Vagina (tissue), 2 donors: ENCODE measurements at regions not wholly inside any gene's neighbourhood (a gene's known extent, or its start where the extent isn't known, plus 50 kb on each side); places are given as distances from the start of the nearest gene placed in this dataset.

Experiments
- DNase-seq, 2 donors: peaks; one replicate each; pipeline ENCODE4 v3.0.0-alpha.2; 2017; ENCODE audit errors: extremely low spot score in 2 of 2
- H3K27ac ChIP-seq: fragments of 200-600 bp; sonication (generic); one replicate; pipeline ENCODE4 v1.5.1; 2019
- H3K27me3 ChIP-seq: fragments of 200-600 bp; sonication (generic); one replicate; pipeline ENCODE4 v1.5.1; 2019
- H3K36me3 ChIP-seq, 2 donors: fragments of 200-600 bp; sonication (generic); one replicate each; pipeline ENCODE4 v1.5.1; 2017 to 2019
- H3K4me1 ChIP-seq: fragments of 200-600 bp; sonication (generic); one replicate; pipeline ENCODE4 v1.5.1; 2019
- H3K4me3 ChIP-seq, 2 donors: fragments of 200-600 bp; sonication (generic); 1 replicate in 1 of 2; 2 replicates in 1 of 2; pipeline ENCODE4 v1.5.1; 2016 to 2019
- H3K9me3 ChIP-seq: fragments of 200-600 bp; sonication (generic); one replicate; pipeline ENCODE4 v1.5.1; 2019
- POLR2A ChIP-seq, 2 donors: fragments of 450-650 bp; IDR thresholded peaks; one replicate each; pipeline ENCODE4 v1.6.1; 2017; ENCODE audit warnings: antibody characterized with exemption in 2 of 2, mild to moderate bottlenecking in 2 of 2, moderate library complexity in 2 of 2
- POLR2AphosphoS5 ChIP-seq, 2 donors: sonication (generic); formaldehyde crosslinking; IDR thresholded peaks; one replicate each; pipeline ENCODE4 v1.9.0; 2017; ENCODE audit warnings: antibody characterized with exemption in 2 of 2, mild to moderate bottlenecking in 2 of 2, low read depth in 1 of 2; ENCODE audit not compliant: insufficient read depth in 1 of 2
- intact Hi-C: fragments of 100-400 bp; cut with DNase I; formaldehyde crosslinking; loops from one replicate; pipeline ENCODE4 v1.15.1; 2023
- TF ChIP-seq, protein P1 (sequence below), 3 experiments: fragments of 450-650 bp in 2 of 3; fragments of 200-600 bp in 1 of 3; sonication (generic) in 1 of 3; IDR thresholded peaks; one replicate each; pipeline ENCODE4 v1.5.1; 2017 to 2019; ENCODE audit warnings: antibody characterized with exemption in 3 of 3, mild to moderate bottlenecking in 2 of 3, moderate library complexity in 2 of 3

- no peaks in the 10 kb centered on the region for H3K27me3 ChIP-seq
- H3K27ac ChIP-seq, result no peak overlapping the region
- intact Hi-C loops, result no loop called here
- no peak for DNase-seq
- TF ChIP-seq, protein P1, sequence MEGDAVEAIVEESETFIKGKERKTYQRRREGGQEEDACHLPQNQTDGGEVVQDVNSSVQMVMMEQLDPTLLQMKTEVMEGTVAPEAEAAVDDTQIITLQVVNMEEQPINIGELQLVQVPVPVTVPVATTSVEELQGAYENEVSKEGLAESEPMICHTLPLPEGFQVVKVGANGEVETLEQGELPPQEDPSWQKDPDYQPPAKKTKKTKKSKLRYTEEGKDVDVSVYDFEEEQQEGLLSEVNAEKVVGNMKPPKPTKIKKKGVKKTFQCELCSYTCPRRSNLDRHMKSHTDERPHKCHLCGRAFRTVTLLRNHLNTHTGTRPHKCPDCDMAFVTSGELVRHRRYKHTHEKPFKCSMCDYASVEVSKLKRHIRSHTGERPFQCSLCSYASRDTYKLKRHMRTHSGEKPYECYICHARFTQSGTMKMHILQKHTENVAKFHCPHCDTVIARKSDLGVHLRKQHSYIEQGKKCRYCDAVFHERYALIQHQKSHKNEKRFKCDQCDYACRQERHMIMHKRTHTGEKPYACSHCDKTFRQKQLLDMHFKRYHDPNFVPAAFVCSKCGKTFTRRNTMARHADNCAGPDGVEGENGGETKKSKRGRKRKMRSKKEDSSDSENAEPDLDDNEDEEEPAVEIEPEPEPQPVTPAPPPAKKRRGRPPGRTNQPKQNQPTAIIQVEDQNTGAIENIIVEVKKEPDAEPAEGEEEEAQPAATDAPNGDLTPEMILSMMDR (IDR thresholded peaks at IDR 0.05), result no peak
- TF ChIP-seq POLR2A (IDR thresholded peaks at IDR 0.05) (no peak), POLR2AphosphoS5 (IDR thresholded peaks at IDR 0.05; ENCODE audit: insufficient read depth in 1 of 2, low read depth in 1 of 2) (no peak)
- H3K36me3 ChIP-seq, result no peaks in the 10 kb centered on the region
- H3K4me1 ChIP-seq, result peaks cover 12% of the 10 kb centered on the region
- H3K9me3 ChIP-seq, result no peaks in the 10 kb centered on the region
- no peak overlapping the region for H3K4me3 ChIP-seq
Measured at GRCh38 chr6:901696-902460, 208.9 kb upstream of the EXOC2 start.

- peaks cover 12% of the 10 kb centered on the region for H3K4me1 ChIP-seq
- no peaks in the 10 kb centered on the region for H3K36me3 ChIP-seq
- no peaks in the 10 kb centered on the region for H3K27me3 ChIP-seq
- H3K9me3 ChIP-seq, result no peaks in the 10 kb centered on the region
- H3K27ac ChIP-seq, result no peak overlapping the region
- TF ChIP-seq POLR2AphosphoS5 (IDR thresholded peaks at IDR 0.05; ENCODE audit: insufficient read depth in 1 of 2, low read depth in 1 of 2) (no peak), POLR2A (IDR thresholded peaks at IDR 0.05) (no peak)
- TF ChIP-seq, protein P1 (IDR thresholded peaks at IDR 0.05), result no peak
- H3K4me3 ChIP-seq, result no peak overlapping the region
- intact Hi-C loops, result no loop called here
- DNase-seq, result no peak
Measured at GRCh38 chr6:900716-901605, 208.0 kb upstream of the EXOC2 start.

- H3K27me3 ChIP-seq, result no peaks in the 10 kb centered on the region
- no peak overlapping the region for H3K27ac ChIP-seq
- H3K4me3 ChIP-seq, result no peak overlapping the region
- TF ChIP-seq POLR2AphosphoS5 (IDR thresholded peaks at IDR 0.05; ENCODE audit: insufficient read depth in 1 of 2, low read depth in 1 of 2) (no peak), POLR2A (IDR thresholded peaks at IDR 0.05) (no peak)
- TF ChIP-seq, protein P1 (IDR thresholded peaks at IDR 0.05), result no peak
- H3K36me3 ChIP-seq, result no peaks in the 10 kb centered on the region
- no peak for DNase-seq
- peaks cover 16% of the 10 kb centered on the region for H3K4me1 ChIP-seq
- intact Hi-C loops, result no loop called here
- no peaks in the 10 kb centered on the region for H3K9me3 ChIP-seq
Measured at GRCh38 chr6:897528-898207, 204.7 kb upstream of the EXOC2 start.

DNA sequence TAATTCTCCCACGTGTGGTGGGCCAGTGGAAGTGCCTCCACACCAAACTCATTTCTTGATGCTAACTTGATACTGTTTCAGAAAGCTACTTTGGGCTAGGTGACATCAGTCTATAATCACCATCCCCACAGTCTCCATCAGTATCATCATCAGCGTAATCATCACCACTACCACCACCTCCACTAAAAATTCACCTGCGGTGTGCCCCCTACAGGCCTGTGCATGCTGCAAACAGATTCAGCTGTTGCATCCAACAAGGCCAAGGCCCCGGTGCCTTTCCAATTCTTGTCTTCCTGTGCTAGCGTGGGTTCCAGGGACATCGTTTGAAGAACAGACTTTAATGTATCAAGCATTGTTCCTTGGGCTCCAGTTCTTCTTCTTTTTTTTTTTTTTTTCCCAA lies 201.3 kb upstream of the EXOC2 start:
- Histone ChIP-seq H3K9me3 (no peaks in the 10 kb centered on the region), H3K4me3 (no peak overlapping the region), H3K27ac (no peak overlapping the region), H3K4me1 (peaks cover 6% of the 10 kb centered on the region), H3K27me3 (no peaks in the 10 kb centered on the region), H3K36me3 (no peaks in the 10 kb centered on the region)
- TF ChIP-seq POLR2A (IDR thresholded peaks at IDR 0.05) (no peak), POLR2AphosphoS5 (IDR thresholded peaks at IDR 0.05; ENCODE audit: insufficient read depth in 1 of 2, low read depth in 1 of 2) (no peak)
- TF ChIP-seq, protein P1 (IDR thresholded peaks at IDR 0.05), result no peak
- no peak for DNase-seq
- intact Hi-C loops, result no loop called here
